ENCODE measurements at regions not wholly inside any gene's neighbourhood (a gene's known extent, or its start where the extent isn't known, plus 50 kb on each side); places are given as distances from the start of the nearest gene placed in this dataset.

GRCh38 chr12:125355614-125356013, 290.4 kb downstream of the AACS start:
- no peak for DNase-seq (ENCODE audit: low read depth in 1 of 2, low spot score in 2 of 2)
- H3K27ac ChIP-seq (ENCODE audit: low read depth, low read length), result no peak overlapping the region
- no peaks in the 10 kb centered on the region for H3K27me3 ChIP-seq (replicated peaks in 1 of 4; ENCODE audit: control insufficient read depth in 3 of 4, extremely low read depth in 1 of 4, insufficient read depth in 3 of 4, low read length in 3 of 4)
- 81% methylated on average over 7 of the region's 7 CpGs; no CpG with 5 or more reads in 1 of the 2 experiments for WGBS, 2 experiments (ENCODE audit: extremely low coverage in 1 of 2, insufficient coverage in 1 of 2, insufficient read length in 1 of 2, insufficient replicate concordance in 2 of 2, low coverage in 1 of 2, low lambda C conversion rate in 2 of 2, missing lambda C conversion rate in 1 of 2)
- H2BK5ac ChIP-seq (ENCODE audit: low read depth, low read length), result no peak overlapping the region
- H2BK12ac ChIP-seq (ENCODE audit: low read depth, low read length), result no peak overlapping the region
- H3K4ac ChIP-seq (replicated peaks; ENCODE audit: insufficient read length, low read depth, low read length), result no peak overlapping the region
- peaks cover 0 to 19% (median 0%) of the 10 kb centered on the region in 4 experiments; a peak in 2 of 8 replicates for H3K36me3 ChIP-seq (ENCODE audit: control insufficient read depth in 2 of 4, insufficient read depth in 4 of 4, low read length in 3 of 4)
- no peak overlapping the region for H3K23ac ChIP-seq (ENCODE audit: insufficient read length)
- H4K91ac ChIP-seq (replicated peaks; ENCODE audit: insufficient read length, low read length), result no peak overlapping the region
- H4K20me1 ChIP-seq (replicated peaks in 1 of 2; ENCODE audit: control insufficient read depth in 1 of 2, insufficient read depth in 2 of 2, low read length in 2 of 2), result peaks cover 0 to 2% of the 10 kb centered on the region in 2 experiments
- H2BK20ac ChIP-seq (ENCODE audit: low read length), result no peak overlapping the region
- H3K14ac ChIP-seq (ENCODE audit: insufficient read length), result no peak overlapping the region
- no peak overlapping the region for H2BK120ac ChIP-seq (replicated peaks; ENCODE audit: low read depth, low read length)
- H2AFZ ChIP-seq (ENCODE audit: low read length), result no peak overlapping the region
- H3K56ac ChIP-seq (replicated peaks; ENCODE audit: insufficient read length, low read depth, low read length), result no peak overlapping the region
- FAIRE-seq, result no peak
- TF ChIP-seq CTBP2 (IDR thresholded peaks at IDR 0.05; ENCODE audit: borderline replicate concordance, insufficient read depth, insufficient read length, low read length) (no peak), ATF2 (IDR thresholded peaks at IDR 0.05; ENCODE audit: low read length) (no peak), POU5F1 (IDR thresholded peaks at IDR 0.05; ENCODE audit: low read depth, low read length) (no peak)
- H3K4me3 ChIP-seq (ENCODE audit: extremely low read depth in 1 of 4, insufficient read depth in 2 of 4, low read depth in 3 of 4, low read length in 4 of 4), result no peak overlapping the region
- H3K9ac ChIP-seq (replicated peaks in 1 of 4; ENCODE audit: extremely low read depth in 1 of 4, low read depth in 3 of 4, low read length in 3 of 4), result no peak overlapping the region
- no peak overlapping the region for H2AK5ac ChIP-seq (ENCODE audit: low read depth, low read length)
- CTCF ChIA-PET (ENCODE audit: partially characterized antibody), result interaction anchor here (0.9 to 1.8 kb wide), 6 partner anchors 17 to 171 kb away, joined by 4 to 7 read pairs (median 4); no protein-coding TSS in a partner anchor
- no peaks in the 10 kb centered on the region; the same call in 1 of the 2 replicates for H3K79me1 ChIP-seq (ENCODE audit: low read depth, low read length)
- H3K9me3 ChIP-seq (ENCODE audit: insufficient read depth in 2 of 2, low read depth in 1 of 2, low read length in 1 of 2), result peaks cover 3 to 5% of the 10 kb centered on the region in 2 experiments; a peak in 2 of 4 replicates
- no peak overlapping the region for H4K5ac ChIP-seq (ENCODE audit: insufficient read length, low read depth, low read length)
- no peaks in the 10 kb centered on the region for H3K4me1 ChIP-seq (replicated peaks in 1 of 4; ENCODE audit: control insufficient read depth in 3 of 4, insufficient read depth in 4 of 4, low read length in 3 of 4)
- H3K23me2 ChIP-seq (ENCODE audit: low read depth, low read length), result no peaks in the 10 kb centered on the region
- H2BK15ac ChIP-seq (ENCODE audit: low read length), result no peak overlapping the region
- no peak overlapping the region for H3K4me2 ChIP-seq (ENCODE audit: insufficient read depth in 1 of 2, low read depth in 2 of 2, low read length in 2 of 2)
- POLR2A ChIA-PET (ENCODE audit: partially characterized antibody), result no interaction called here
- H3K79me2 ChIP-seq (ENCODE audit: control insufficient read depth in 1 of 2, insufficient read depth in 2 of 2, low read length in 2 of 2), result peaks cover 3% of the 10 kb centered on the region in 2 experiments; a peak in 2 of 4 replicates
- no peak overlapping the region for H3K18ac ChIP-seq (ENCODE audit: extremely low read depth, low read length)
- no peak overlapping the region for H4K8ac ChIP-seq (ENCODE audit: extremely low read depth, insufficient read depth, low read length)
